ENCODE measurements at regions not wholly inside any gene's neighbourhood (a gene's known extent, or its start where the extent isn't known, plus 50 kb on each side); places are given as distances from the start of the nearest gene placed in this dataset.

DNA sequence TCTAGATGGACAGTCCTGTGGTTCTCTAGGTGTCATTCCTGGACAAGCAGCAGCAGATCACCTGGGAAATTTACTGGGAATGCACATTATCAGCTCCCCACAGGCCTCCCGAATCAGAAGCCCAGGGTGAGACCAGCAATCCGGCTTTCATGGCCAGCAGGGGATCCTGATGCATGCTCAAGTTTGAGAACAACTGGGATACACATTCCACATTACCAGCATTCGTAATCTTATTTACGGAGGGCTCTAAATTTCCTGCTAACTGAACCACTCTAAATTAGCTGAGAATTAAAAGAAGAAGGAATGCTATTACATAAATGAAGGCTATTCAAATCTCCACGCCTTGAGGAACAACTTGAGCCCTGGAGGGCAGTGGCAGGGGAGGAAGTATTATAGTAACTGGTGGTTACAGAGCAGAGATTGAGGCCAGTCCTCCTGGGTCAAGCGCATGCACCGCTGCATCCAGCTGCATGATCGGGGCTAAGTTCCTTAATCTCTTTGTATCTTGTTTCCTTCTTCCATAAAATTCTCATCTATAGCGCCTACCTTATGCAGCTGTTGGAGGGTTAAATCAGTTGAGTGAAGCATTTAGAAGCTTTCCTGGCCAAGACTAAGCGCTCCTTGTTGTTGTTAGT lies 403.7 kb downstream of the CDH26 start:
- DNase-seq (ENCODE audit: low read depth, low spot score) = no peak

DNA sequence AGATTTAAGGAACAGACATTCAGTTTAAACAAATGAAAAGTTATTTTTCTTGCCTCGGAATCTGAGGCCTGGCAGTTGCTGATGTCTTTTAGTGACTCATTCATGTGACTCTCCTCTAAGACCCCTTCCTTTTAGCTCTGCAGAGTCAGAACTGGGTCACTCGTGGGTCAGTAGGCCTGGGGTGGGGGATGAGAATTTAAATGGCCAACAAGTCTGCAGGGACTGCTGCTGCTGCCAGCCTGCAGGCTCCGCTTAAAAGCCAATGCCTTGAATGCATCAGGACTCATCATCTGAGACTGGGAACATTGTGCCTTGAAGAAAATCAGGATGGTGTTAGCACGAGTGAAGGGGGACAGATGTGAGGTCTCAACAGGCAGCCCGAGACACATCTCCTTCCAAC lies 404.3 kb downstream of the CDH26 start:
- no peak for DNase-seq (ENCODE audit: low read depth, low spot score)

DNA sequence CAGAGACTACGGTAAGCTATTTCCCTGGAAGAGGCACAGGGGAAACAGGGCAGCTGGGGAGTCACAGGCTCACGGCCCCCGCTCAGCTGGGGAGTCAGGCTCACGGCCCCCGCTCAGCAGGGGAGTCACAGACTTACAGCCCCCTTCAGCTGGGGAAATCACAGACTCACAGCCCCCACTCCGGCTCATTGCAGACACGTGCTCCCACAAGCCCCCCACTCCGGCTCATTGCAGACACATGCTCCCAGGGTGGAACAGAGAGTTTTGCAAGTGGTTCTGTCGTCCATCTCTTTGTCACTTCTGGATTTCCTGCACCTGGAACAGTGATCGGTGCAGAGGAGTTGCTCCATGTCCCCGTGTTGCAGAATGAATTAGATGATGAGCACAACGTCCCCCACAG lies 405.5 kb downstream of the CDH26 start:
- DNase-seq (ENCODE audit: low read depth, low spot score) = no peak

DNA sequence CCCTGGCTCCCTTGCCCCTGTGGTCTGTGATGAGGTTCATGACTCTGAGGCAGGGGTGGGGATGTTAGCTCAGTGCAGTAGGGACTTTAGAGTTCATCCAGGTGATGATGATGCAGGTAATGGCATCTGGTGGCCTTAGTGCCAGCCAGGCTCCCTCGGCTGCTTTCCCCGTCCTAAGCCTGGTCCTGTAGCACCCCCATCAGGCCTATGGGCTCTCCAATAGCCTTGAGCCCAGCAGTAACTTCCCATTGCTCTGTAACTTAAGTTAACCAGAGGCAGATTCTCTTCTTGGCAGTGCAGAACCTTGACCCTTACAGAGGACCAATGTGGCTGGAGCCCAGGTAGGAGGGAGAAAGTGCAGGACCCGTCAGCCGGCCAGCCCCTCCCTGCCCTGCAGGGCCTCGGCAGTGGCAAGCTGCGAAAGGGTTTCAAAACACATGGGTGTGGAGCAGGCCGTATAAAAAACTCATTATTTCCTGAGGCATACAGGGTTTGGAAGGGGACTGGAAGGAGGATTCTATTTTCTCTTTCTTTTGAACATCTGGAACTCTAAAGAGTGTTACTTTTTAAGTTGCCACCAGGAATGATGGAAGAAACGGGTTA lies 406.9 kb downstream of the CDH26 start:
- no peak for DNase-seq (ENCODE audit: low read depth, low spot score)

DNA sequence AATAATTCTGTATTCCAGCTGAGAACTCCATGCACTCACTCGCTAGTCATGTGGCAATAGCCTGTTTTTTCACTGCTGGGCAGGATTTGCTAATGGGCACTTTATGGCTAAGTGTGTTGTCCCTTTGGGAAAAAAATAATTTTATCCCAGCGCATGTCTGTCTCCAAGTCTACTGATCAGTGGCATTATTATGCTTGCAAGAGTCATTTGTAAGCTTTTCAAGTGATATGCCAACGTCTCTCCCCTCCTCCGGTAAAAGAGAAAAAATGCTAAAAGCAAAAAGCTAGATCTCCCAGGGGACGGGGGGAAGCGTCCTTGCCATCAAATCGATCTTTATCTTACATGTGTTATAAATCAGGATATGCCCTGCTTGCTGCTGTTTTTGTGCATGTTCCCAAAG lies 407.7 kb downstream of the CDH26 start:
- DNase-seq (ENCODE audit: low read depth, low spot score) = no peak

DNA sequence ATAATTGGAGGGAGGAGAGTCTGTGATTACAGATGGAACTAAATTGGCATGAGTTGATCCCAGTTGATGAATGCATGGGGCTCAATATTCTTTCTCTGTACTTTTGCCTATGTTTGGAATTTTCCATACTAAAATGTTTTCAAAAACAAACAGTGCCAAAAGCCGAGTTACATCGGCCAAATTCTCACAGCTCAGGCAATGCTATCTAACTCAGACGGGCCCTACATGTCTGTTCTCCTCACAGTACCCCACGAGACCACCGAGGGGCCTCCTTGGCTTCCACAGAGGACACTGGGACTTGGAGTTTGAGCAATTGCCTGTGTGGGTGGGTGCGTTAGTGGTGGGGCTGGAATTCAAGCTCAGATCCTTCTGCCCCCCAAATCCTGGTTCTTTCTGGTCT lies 413.2 kb downstream of the CDH26 start:
- no peak for DNase-seq (ENCODE audit: low read depth, low spot score)

DNA sequence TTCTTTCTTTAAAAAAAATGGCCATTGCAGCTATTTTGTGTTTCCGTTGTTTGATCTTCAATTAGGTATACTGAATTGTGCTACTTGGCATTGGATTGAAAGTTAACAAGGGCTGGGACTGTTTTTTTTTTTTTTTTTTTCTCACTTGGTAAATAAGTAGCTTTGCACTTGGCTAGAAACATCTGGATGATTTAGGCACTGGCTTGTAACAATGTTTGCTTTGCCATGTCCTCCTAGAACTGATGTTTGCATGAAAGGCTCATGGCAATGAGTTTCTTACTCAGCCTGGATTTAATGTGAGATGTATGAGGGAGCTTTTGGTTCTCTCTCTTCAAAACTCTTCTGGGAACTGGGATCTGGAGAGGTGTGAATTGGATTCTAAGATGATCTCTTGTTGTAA lies 414.1 kb downstream of the CDH26 start:
- DNase-seq (ENCODE audit: low read depth, low spot score) = no peak

DNA sequence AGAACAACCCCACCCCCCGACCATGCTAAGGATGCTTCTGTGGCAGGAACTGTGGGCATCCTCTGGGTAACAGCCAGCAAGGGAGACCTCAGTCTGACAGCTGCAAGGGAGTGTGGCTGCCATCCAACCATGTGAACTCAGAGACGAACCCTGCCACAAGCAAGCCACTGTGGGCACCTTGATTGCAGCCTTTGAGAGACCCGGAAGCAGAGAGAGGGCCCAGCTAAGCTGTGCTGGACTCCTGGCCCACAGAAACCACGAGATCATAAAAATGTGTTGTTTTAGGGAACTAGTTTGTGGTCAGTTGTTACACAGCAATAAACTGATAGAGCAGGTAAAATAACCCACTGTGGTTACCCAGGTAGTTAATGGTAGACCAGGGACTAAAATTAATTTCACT lies 414.6 kb downstream of the CDH26 start:
- DNase-seq (ENCODE audit: low read depth, low spot score) = no peak

DNA sequence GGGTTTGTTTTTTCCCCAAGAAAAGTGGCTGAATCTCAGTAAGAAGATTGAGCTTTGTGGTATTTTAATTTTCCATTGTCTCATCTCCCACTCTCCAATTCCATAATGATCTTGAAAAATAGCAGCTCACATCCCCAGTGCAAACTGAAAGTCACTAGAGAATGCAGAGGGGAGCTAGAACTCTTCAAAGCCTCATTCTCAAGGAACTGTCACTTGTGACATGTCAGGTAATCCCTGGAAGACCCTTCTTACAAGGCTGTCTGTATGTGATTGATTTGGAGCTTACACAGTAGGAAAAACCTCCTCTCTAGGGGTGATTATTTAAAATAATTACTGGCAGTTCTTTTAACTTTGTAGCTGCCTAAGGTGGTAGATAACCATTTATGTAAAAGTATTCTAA lies 420.4 kb downstream of the CDH26 start:
- no peak for DNase-seq (ENCODE audit: low read depth, low spot score)

DNA sequence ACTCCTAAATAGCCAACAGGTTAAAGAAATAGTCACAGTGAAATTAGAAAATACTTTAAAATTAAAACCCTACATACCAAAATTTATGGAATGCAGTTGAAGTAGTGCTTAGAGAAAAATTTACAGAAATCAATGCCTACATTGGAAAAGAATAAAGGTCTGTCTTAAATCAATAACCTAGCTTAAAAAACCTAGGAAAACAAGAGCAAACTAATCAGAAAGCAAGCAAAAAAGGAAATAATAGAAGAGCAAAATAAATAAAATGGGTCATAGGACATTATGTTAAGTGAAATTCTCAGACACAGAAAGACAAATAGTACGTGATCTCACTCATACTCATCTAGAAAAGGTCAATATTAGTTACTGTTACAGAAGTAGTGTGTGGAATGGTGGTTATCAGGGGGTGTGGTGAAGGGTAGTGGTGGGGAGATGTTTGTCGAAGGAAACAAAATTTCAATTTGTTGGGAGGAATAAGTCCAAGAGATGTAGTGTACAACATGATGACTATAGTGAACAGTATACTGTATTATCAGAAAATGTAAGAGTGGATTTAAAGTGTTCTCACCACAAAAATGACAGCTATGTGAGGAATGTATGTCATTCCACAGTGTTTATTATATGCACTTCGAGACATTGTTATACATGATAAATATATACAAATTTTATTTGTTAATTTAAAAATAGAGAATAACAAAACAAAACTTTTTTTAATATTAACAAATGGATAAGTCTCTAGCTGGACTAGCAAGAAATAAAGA lies 423.6 kb downstream of the CDH26 start:
- no peak for DNase-seq (ENCODE audit: low read depth, low spot score)

DNA sequence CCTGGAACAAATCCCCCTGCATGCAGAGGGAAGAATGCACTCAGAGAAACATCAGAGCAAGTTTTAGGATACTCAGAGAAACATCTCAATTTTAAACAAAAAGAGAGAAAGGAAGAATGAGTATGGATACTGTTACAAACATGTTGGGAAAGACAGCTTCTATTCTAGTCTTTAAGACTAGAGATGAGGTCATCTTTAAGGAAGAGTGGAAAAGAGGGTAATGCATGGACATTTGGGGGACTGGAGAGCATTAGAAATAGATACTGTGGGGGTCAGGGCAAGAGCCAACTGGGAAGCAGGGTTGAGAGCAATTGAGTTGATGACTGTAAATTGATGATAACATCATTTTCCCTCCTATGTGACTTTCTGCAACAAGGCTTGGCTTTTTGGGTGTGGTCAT lies 431.2 kb downstream of the CDH26 start:
- DNase-seq (ENCODE audit: low read depth, low spot score) = no peak

DNA sequence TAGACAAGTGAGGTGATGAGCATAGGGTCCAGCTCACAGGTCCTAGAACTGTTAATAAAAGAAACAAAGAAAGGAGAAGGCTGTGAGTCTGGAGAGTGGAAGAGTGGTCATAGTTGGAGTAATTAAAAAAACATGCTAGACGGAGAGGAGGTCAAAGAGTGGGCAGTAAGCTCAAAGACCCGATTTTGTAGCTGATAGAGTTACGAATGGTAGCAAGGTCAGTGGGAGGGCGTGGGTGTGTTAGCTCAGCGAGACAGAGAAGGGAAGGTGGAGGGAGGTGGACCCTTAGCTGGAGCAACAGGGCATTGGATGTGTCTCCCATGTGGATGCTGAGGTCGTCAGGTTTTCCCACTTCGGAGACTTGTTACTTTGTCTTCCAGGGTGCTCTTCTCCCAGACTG lies 431.7 kb downstream of the CDH26 start:
- DNase-seq (ENCODE audit: low read depth, low spot score) = no peak

DNA sequence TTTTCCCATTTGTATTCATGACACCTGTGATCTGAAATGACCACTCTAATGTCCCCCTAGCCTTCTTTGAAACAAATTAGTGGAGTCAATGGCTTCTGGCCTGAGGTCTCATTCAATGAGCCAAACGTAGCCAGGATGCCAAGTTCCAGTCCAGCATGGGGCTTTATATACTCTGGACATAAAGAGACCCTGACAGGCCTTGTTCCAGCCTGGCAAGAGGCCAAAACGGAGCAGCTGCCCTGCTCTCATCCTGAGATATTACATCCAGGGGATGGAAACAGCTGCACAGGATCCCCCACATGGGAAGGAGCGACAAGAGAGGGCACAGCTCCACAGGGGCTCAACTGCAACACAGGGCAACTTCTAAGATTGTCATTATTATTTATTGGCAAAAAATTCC lies 437.8 kb downstream of the CDH26 start:
- no peak for DNase-seq (ENCODE audit: low read depth, low spot score)

DNA sequence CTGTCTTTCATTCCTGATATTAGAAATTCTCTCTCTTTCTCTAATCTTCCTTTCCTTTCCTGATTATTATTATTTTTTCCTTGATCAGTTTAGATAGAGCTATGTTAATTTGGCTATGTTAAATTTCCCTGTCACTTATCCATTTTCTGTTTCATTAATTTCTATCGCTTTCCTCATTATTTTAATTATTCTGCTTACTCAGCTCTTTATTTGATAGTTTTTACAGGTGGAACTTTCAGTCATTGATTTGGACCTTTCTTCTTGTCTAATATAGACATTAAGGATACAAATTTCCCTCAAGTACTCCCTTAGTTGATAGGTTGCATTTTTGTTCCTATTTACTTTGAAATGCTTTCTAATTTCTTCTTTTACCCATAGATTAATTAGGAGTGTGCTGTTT lies 442.3 kb downstream of the CDH26 start:
- no peak for DNase-seq (ENCODE audit: low read depth, low spot score)

DNA sequence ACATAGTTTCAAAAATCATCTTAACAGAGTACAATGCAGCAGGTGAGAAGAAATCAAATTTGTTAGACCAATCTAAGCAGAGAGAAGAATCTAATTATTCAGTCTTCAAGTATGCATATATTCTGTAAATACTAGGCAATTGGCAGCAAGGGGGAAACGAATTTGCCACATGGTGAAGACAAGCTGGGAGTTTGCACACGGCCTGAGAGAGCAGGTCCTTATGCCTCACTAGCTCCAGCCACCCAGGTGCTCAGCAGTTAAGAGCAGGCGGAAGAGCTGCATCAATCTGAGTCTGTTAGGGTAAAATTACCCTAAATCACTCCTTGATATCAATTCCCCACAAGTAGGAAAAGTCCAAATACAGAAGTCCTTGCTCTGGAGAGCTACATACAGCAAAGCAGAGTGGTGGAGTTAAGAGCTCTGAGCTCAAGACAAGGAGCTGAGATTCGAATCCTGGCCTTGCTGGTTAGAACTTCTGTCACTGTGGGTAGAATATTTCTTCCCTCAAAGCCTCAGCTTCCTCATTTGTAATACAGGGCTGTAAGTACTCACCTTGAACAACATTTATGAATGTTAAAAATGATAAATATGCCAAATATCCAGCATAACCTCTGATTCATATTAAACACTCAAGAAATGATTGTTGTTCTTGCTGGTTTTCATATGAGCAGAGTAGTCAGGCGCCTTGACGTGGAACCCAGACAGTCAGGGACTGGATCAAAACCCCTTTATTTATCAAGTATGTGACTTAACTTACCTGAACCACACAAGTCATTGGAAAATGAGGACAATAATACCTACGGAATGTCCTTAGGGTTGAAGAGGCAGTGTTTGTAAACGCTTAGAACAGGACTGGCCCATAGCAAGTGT lies 444.2 kb downstream of the CDH26 start:
- DNase-seq (ENCODE audit: low read depth, low spot score) = no peak

DNA sequence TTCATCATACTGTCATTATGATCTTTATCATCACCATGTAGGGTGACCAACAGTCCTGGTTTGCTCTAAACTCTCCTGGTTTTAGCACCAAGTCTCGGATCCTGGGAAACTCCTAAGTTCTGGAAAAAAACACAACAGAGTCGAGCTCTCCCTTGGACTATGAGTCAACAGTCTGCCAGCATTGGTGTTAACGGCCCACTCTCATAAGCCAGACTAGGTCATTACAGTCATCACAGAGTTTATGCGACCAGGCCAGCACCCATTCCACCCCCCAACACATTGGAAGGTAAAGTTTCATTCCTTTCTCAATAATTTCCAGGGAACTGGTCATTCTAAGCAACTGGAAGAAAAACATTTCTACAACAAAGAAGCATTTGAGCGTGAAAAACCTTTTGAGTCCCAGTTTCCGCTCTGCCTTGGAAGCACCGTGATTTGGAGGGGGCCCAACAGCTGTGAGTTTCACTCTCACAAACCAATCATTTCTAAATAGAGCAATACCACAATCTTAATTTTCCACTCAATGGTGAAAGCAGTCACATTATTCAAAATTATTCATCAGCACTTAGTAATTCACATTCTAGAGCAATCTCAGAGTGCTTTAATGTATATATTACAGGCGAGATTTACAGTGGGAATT lies 445.0 kb downstream of the CDH26 start:
- DNase-seq (ENCODE audit: low read depth, low spot score) = no peak

DNA sequence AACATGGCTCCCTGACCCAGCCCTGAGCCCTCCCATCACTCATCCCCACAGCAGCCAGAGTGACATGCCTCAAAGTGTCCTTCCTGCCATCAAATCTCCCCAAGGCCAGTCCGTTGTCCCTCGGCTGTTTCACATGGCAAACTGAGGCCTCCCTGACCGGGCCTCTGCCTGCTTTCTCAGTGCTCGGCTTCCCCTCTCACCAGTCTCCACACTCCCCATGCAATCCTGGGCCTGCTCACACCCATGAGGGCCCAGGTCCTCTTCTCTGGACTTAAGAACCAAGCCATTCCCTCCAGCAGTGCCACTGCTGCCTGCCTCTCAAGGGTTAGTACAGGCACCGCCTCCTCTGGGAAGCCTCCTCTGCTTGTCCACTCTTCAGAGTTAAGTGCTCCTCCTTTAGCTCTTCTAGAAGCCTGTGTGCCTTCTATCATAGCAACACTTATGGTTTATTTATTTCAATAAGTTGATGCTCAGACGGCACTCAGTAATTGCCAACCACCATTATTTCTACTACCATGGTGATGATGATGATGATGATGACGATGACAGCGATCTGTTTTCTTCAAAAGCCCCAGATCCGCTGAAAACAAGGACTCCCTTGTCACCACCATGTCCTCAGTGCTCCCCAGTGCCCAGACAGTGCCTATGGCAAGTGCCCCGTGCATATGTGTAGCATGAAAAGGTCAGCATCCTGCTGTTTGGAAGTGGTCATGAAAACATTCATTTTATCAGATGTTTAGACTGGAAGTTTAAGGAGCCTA lies 449.0 kb downstream of the CDH26 start:
- no peak for DNase-seq (ENCODE audit: low read depth, low spot score)

DNA sequence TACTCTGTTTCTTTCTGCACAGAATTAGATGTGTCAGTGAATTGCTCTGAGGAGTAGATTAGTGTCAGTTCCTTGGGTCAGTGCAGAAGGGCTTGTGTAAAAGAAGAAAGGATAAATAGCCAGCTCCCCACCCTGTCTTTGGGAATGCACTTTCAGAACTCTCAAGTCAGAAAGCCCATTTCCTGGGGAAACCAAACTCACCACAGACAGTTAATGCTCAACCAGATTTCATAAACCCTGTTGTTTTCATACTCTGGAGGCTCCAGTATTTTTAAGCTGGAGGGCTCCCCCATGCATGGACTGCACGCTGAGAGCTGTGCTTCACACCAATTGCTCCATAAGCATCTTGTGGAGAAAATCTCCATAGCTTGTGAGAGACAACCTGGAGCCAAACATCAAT lies 449.7 kb downstream of the CDH26 start:
- no peak for DNase-seq (ENCODE audit: low read depth, low spot score)

DNA sequence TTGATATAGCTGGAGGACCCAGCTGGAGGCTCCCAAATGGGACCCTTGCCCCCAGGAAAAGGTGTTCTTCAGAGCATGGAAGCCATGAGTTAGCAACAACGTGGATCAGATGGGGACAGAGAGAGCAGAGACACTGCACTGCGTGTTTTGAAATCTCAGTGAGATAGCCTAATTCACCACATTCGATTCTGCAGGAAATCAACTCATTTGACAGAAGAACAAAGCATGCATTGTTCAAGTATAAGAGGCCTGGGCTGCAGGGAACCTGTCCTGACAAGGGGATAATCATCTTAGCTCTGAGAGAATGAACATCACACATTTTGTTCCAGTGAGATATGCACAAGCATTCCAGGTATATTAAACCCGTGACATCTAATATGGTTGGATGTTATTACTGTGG lies 450.2 kb downstream of the CDH26 start:
- DNase-seq (ENCODE audit: low read depth, low spot score) = no peak

DNA sequence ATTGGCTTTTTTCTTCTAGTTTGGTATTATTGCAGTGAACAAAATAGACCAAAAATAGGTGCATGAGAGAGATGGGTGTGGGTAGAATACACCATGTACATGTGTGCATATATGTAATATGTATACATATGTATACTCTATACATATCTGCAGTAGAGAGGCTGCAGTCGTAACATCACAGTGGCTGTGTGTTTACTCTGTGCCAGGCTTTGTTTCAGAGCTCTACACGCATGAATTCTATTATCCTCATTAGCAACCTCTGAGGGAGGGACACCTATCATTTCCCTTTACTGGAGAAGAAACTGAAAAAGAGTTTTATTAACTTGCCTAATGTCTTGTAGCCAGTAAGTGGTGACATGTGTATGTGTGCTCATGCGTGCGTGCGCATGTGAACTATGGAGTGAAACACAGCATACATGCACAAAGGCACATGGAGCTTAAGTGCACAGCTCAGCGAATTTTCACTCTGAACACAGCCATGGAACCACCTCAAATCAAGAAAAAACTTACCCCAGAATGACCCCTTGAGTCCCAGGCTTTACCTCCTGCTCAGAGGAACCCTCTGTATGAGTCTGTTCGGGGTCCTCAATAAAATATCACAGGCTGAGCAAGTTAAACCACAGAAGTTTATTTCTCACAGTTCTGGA lies 452.5 kb downstream of the CDH26 start:
- no peak for DNase-seq (ENCODE audit: low read depth, low spot score)
